ENCODE measurements at regions not wholly inside any gene's neighbourhood (a gene's known extent, or its start where the extent isn't known, plus 50 kb on each side); places are given as distances from the start of the nearest gene placed in this dataset.

GRCh38 chr6:152905551-152906299 is 77.1 kb downstream of the FBXO5 start:
- DNase-seq: no peak

GRCh38 chr6:152909241-152909640 is 73.6 kb downstream of the FBXO5 start:
- no peak for DNase-seq

- no peak for DNase-seq
Observed at GRCh38 chr6:152916035-152916434, 66.8 kb downstream of the FBXO5 start.

- DNase-seq: no peak
Observed at GRCh38 chr6:152918991-152919390, 63.9 kb downstream of the FBXO5 start.

- no peak for DNase-seq
Observed at GRCh38 chr6:152920016-152920415, 62.8 kb downstream of the FBXO5 start.

Measured in NCI-H82 (cell line).